ENCODE measurements at regions not wholly inside any gene's neighbourhood (a gene's known extent, or its start where the extent isn't known, plus 50 kb on each side); places are given as distances from the start of the nearest gene placed in this dataset.

GRCh38 chr5:176734756-176735342, 75.5 kb upstream of the UNC5A start:
- no peak for DNase-seq

- DNase-seq, result no peak
These were observed 74.7 kb upstream of the UNC5A start for GRCh38 chr5:176735383-176736265.

GRCh38 chr5:176736301-176736930, 73.9 kb upstream of the UNC5A start:
- no peak for DNase-seq

- DNase-seq, result no peak
These were observed 73.2 kb upstream of the UNC5A start for GRCh38 chr5:176736931-176737745.

GRCh38 chr5:176737746-176738636, 72.4 kb upstream of the UNC5A start:
- no peak for DNase-seq

GRCh38 chr5:176738637-176739250, 71.6 kb upstream of the UNC5A start:
- DNase-seq, result no peak

- DNase-seq, result peak; percentile 70
These were observed 70.8 kb upstream of the UNC5A start for GRCh38 chr5:176739461-176740051.

GRCh38 chr5:176740131-176740701, 70.1 kb upstream of the UNC5A start:
- no peak for DNase-seq

- DNase-seq, result no peak
These were observed 69.5 kb upstream of the UNC5A start for GRCh38 chr5:176740702-176741496.

- DNase-seq, result no peak
These were observed 68.7 kb upstream of the UNC5A start for GRCh38 chr5:176741561-176742211.

GRCh38 chr5:176742246-176743105, 67.9 kb upstream of the UNC5A start:
- DNase-seq, result no peak

- no peak for DNase-seq
These were observed 67.1 kb upstream of the UNC5A start for GRCh38 chr5:176743136-176743861.

- DNase-seq, result no peak
These were observed 66.3 kb upstream of the UNC5A start for GRCh38 chr5:176743868-176744583.

- DNase-seq, result no peak
These were observed 65.8 kb upstream of the UNC5A start for GRCh38 chr5:176744584-176744965.

- no peak for DNase-seq
These were observed 62.7 kb upstream of the UNC5A start for GRCh38 chr5:176747670-176748072.

GRCh38 chr5:176748073-176748966, 62.0 kb upstream of the UNC5A start:
- no peak for DNase-seq

Measured in NCI-H1417 treated with DMSO at 0.1 percent for 48 hours (cell line).